Effector memory CD4-positive, alpha-beta T cell (primary cell): ENCODE measurements at regions not wholly inside any gene's neighbourhood (a gene's known extent, or its start where the extent isn't known, plus 50 kb on each side); places are given as distances from the start of the nearest gene placed in this dataset.

Source experiments
- DNase-seq, 3 donors: peaks; one replicate each; pipeline ENCODE4 v3.0.0-alpha.2; 2020
- H3K27ac ChIP-seq: 2 replicates; pipeline ENCODE4 v1.7.0; 2013; ENCODE audit warnings: mild to moderate bottlenecking, low read length, moderate library complexity; ENCODE audit not compliant: insufficient read depth, poor library complexity, severe bottlenecking
- H3K27me3 ChIP-seq: replicated peaks from 2 replicates; pipeline ENCODE4 v1.7.0; 2013; ENCODE audit warnings: mild to moderate bottlenecking, low read length; ENCODE audit not compliant: insufficient read depth, control insufficient read depth, poor library complexity, severe bottlenecking
- H3K36me3 ChIP-seq: 2 replicates; pipeline ENCODE4 v1.7.0; 2013; ENCODE audit warnings: mild to moderate bottlenecking, low read length, moderate library complexity; ENCODE audit not compliant: control insufficient read depth, insufficient read depth
- H3K4me1 ChIP-seq: 2 replicates; pipeline ENCODE4 v1.7.0; 2013; ENCODE audit warnings: low read length, mild to moderate bottlenecking; ENCODE audit not compliant: control insufficient read depth, insufficient read depth, poor library complexity, severe bottlenecking
- H3K4me3 ChIP-seq: 2 replicates; pipeline ENCODE4 v1.7.0; 2013; ENCODE audit warnings: low read length, low read depth, mild to moderate bottlenecking; ENCODE audit not compliant: insufficient read depth, poor library complexity, severe bottlenecking
- H3K9me3 ChIP-seq: 2 replicates; pipeline ENCODE4 v1.7.0; 2013; ENCODE audit warnings: mild to moderate bottlenecking, low read length, moderate library complexity; ENCODE audit not compliant: control insufficient read depth

DNA sequence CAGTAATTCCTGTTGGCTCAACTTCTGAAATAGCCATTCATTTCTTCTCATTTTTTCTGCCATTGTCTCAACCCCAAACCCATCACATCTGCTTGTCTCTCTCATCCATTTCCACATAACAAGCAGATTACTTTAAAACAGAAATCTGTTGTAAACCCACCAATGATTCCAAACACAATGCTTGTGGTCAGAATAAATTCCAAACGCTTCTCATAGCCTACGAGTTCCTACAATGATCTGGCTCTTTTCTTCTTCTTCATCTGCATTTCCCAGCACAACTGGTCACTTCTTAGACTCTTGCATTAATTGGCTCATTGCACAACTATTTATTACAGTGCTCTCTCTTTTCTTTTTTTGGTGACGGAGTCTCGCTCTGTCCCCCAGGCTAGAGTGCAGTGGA lies 364.1 kb downstream of the GATA3 start:
- Histone ChIP-seq H3K27ac (no peak overlapping the region), H3K36me3 (no peaks in the 10 kb centered on the region), H3K4me3 (no peak overlapping the region), H3K27me3 (no peaks in the 10 kb centered on the region), H3K4me1 (peaks cover 17% of the 10 kb centered on the region), H3K9me3 (no peaks in the 10 kb centered on the region)
- no peak for DNase-seq

DNA sequence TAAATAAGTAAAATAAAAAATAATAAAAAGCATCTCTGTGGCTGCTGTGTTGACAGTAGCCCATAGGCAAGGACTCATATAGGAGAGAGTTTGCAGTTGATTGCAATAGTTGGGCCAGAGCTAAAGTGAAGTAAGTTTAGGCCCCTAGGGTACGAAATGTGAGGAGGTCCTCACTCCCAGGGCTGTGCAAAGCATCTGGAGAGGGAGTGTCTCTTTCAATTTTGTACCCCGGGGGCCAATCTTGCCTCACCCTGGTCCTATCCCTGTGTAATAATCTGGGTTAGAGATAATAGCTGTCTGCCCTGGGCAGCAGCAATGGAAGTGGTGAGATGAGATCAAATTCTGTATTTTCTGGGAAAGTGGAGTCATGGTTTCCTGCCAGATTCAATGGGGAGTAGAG lies 365.7 kb downstream of the GATA3 start:
- Histone ChIP-seq H3K27ac (no peak overlapping the region), H3K9me3 (no peaks in the 10 kb centered on the region), H3K4me1 (peaks cover 27% of the 10 kb centered on the region), H3K27me3 (no peaks in the 10 kb centered on the region), H3K4me3 (no peak overlapping the region), H3K36me3 (no peaks in the 10 kb centered on the region)
- DNase-seq, result no peak

DNA sequence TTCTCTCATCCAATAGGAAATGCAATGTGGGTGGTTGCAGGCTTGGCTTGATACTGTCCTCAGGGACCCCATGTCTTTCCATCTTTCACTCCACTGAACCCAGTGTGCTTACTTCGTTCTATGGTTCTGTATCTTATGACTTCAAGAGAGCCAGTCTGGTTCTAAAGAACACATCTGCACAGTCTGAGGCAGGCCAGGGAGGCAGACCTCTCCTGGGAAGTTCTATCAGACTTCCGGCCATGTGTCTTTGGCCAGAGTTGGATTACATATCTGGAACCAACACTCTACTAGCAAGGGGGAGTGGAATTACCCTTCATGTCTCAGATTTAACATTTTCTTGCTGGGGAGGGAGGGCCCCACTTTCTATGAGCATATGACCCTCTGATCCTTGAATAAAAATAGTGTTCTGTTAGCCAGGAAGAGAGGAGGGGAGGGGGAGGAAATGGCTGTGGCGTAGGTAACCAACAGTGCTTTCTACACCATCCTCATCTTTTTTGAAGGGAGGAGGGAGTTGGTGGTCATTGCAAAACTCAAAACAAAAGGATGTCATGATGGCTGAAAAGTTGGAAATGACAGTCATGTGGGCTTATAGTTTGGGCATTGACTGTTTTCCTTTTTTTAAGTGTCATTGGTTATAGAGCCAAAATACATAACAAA lies 370.2 kb downstream of the GATA3 start:
- DNase-seq, result no peak

GRCh38 chr10:8428654-8429053 lies 374.2 kb downstream of the GATA3 start:
- no peaks in the 10 kb centered on the region for H3K36me3 ChIP-seq
- H3K27ac ChIP-seq, result no peak overlapping the region
- no peak for DNase-seq
- no peak overlapping the region for H3K4me3 ChIP-seq
- H3K9me3 ChIP-seq, result no peaks in the 10 kb centered on the region
- H3K4me1 ChIP-seq, result peaks cover 14% of the 10 kb centered on the region
- H3K27me3 ChIP-seq, result no peaks in the 10 kb centered on the region

More for the DNA sequence above, 370.2 kb downstream of the GATA3 start:
- no peak overlapping the region for H3K4me3 ChIP-seq
- H3K4me1 ChIP-seq, result peaks cover 14% of the 10 kb centered on the region
- H3K27ac ChIP-seq, result no peak overlapping the region
- no peaks in the 10 kb centered on the region for H3K36me3 ChIP-seq
- no peaks in the 10 kb centered on the region for H3K27me3 ChIP-seq
- no peaks in the 10 kb centered on the region for H3K9me3 ChIP-seq

DNA sequence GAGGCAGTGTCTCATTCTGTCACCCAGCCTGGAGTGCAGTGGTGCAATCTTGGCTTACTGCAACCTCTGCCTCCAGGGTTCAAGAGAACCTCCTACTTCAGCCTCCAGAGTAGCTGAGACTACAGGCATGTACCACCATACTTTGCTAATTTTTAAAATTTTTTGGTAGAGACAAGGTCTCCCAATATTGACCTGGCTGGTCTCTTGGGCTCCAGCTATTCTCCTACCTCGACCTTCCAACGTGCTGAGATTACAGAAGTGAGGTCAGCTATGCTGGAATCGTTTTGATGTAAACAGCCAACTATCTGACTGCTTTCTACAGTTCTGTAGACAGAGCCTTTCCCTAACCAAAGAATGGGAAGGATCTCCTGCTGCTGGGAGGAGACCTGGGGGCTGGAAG lies 375.8 kb downstream of the GATA3 start:
- Histone ChIP-seq H3K4me3 (no peak overlapping the region), H3K4me1 (peaks cover 2% of the 10 kb centered on the region), H3K27me3 (no peaks in the 10 kb centered on the region), H3K36me3 (no peaks in the 10 kb centered on the region), H3K9me3 (no peaks in the 10 kb centered on the region), H3K27ac (no peak overlapping the region)
- DNase-seq, result no peak

GRCh38 chr10:8431511-8431910 lies 377.0 kb downstream of the GATA3 start:
- no peaks in the 10 kb centered on the region for H3K36me3 ChIP-seq
- no peaks in the 10 kb centered on the region for H3K4me1 ChIP-seq
- H3K27ac ChIP-seq, result no peak overlapping the region
- DNase-seq, result no peak
- no peaks in the 10 kb centered on the region for H3K9me3 ChIP-seq
- H3K27me3 ChIP-seq, result no peaks in the 10 kb centered on the region
- H3K4me3 ChIP-seq, result no peak overlapping the region

DNA sequence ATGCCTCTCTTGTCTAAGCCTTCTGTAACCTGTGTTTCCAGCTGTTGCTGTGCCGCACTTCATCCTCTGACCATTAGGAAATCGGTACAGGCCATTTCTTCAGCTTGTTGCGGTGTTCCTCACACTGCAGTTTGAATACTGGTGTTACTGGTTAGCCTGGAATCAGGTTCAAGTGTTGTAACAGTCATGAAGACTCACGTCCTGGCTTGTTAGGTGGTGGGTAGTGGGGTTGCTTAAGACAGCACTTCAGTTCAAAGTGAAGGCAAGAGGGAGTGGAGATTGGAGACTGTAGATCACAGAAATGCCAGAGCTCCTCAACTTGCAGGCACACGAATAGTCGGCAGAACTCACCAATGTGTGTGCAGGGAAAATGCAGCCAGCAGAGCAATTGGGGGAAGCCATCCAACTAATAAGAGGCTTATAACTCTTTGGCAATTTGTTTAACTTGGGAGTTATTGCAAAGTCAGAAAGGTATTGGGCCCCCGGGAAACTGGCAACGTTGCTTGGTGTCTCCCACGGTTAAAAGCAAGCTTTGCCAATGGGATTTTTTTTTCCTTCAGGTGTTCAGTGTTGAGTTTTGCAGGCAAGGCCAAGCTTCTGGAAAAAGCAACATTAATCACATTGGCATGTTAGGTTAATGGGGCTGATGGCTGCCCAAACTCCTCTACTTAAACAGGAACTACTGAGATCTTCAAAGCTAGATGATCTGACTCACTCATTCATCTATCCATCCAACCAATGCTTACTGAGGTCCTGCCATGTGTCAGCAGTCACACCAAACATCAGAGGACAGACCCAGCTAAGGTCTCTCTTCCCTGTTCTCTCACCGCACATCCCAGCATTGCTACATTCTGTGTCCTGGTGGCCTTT lies 380.9 kb downstream of the GATA3 start:
- H3K36me3 ChIP-seq, result no peaks in the 10 kb centered on the region
- H3K4me1 ChIP-seq, result peaks cover 19% of the 10 kb centered on the region
- no peaks in the 10 kb centered on the region for H3K9me3 ChIP-seq
- no peaks in the 10 kb centered on the region for H3K27me3 ChIP-seq
- H3K4me3 ChIP-seq, result no peak overlapping the region
- DNase-seq, result no peak
- no peak overlapping the region for H3K27ac ChIP-seq

DNA sequence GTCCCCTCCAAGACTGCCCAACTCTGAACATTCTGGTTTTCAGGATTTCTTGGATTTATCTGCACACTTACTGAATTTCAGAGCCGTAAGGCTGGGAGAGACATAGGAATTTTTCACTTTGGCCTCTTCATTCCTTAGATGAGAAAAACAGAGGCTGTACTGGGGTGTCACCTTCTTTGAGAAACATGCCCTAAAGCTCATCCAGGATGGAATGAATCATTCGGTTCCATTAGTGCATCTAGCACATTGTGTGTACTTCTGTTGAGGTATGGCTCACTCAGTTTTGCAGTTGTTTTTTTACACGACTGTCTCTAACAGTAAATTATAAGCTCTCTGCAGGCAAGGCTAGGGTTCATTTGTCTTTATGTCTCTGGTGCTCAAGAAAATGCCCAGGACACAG lies 383.4 kb downstream of the GATA3 start:
- peaks cover 19% of the 10 kb centered on the region for H3K4me1 ChIP-seq
- H3K9me3 ChIP-seq, result no peaks in the 10 kb centered on the region
- no peaks in the 10 kb centered on the region for H3K36me3 ChIP-seq
- no peaks in the 10 kb centered on the region for H3K27me3 ChIP-seq
- no peak overlapping the region for H3K27ac ChIP-seq
- DNase-seq, result no peak
- H3K4me3 ChIP-seq, result no peak overlapping the region

GRCh38 chr10:8438603-8439002 lies 384.1 kb downstream of the GATA3 start:
- Histone ChIP-seq H3K9me3 (no peaks in the 10 kb centered on the region), H3K27ac (peak overlapping the region; percentile 20), H3K27me3 (no peaks in the 10 kb centered on the region), H3K4me1 (peaks cover 19% of the 10 kb centered on the region), H3K36me3 (no peaks in the 10 kb centered on the region), H3K4me3 (no peak overlapping the region)
- DNase-seq, result peak in 1 of 3 donors; percentile 15

GRCh38 chr10:8439040-8439439 lies 384.6 kb downstream of the GATA3 start:
- Histone ChIP-seq H3K27ac (peak overlapping the region; percentile 20), H3K4me1 (peaks cover 19% of the 10 kb centered on the region), H3K9me3 (no peaks in the 10 kb centered on the region), H3K4me3 (no peak overlapping the region), H3K27me3 (no peaks in the 10 kb centered on the region), H3K36me3 (no peaks in the 10 kb centered on the region)
- DNase-seq, result no peak
